Ovary (tissue), 7 donors: ENCODE measurements at regions not wholly inside any gene's neighbourhood (a gene's known extent, or its start where the extent isn't known, plus 50 kb on each side); places are given as distances from the start of the nearest gene placed in this dataset.

ENCODE experiments used
- DNase-seq, 5 donors: peaks; one replicate each; pipeline ENCODE4 v3.0.0-alpha.2; 2019 to 2020
- H3K27ac ChIP-seq, 2 donors: fragments of 200-600 bp; one replicate each; pipeline versions ENCODE4 v1.5.1 to v1.8.0; 2019 to 2022
- H3K27me3 ChIP-seq: fragments of 200-600 bp; one replicate; pipeline ENCODE4 v1.8.0; 2022
- H3K36me3 ChIP-seq: fragments of 200-600 bp; sonication (generic); one replicate; pipeline ENCODE4 v1.5.1; 2019
- H3K4me1 ChIP-seq: one replicate; pipeline ENCODE4 v1.8.1; 2013; ENCODE audit warnings: mild to moderate bottlenecking, moderate library complexity; ENCODE audit not compliant: insufficient read depth
- H3K4me3 ChIP-seq: fragments of 200-600 bp; sonication (generic); one replicate; pipeline ENCODE4 v1.5.1; 2017
- H3K9me3 ChIP-seq, 2 donors: fragments of 200-600 bp in 1 of 2; sonication (generic) in 1 of 2; one replicate each; pipeline versions ENCODE4 v1.5.1 to v1.8.1; 2013 to 2019; ENCODE audit warnings: mild to moderate bottlenecking in 1 of 2, moderate library complexity in 1 of 2
- CTCF ChIP-seq, 3 donors: fragments of 450-650 bp in 2 of 3; fragments of 200-600 bp in 1 of 3; IDR thresholded peaks; one replicate each; pipeline versions ENCODE4 v1.5.1 to v1.8.0; 2016 to 2022; ENCODE audit warnings: antibody characterized with exemption in 3 of 3, mild to moderate bottlenecking in 1 of 3
- EP300 ChIP-seq: sonication (generic); formaldehyde crosslinking; IDR thresholded peaks from one replicate; pipeline ENCODE4 v1.6.1; 2017; ENCODE audit warnings: antibody characterized with exemption
- POLR2A ChIP-seq: fragments of 450-650 bp; IDR thresholded peaks from one replicate; pipeline ENCODE4 v1.6.1; 2017; ENCODE audit warnings: antibody characterized with exemption, mild to moderate bottlenecking, moderate library complexity
- WGBS, 3 donors: extraction: QIAGEN DNeasy Blood & Tissue Kit in 1 of 3; methylation state at CpG; one replicate each; pipeline versions ENCODE4 v1.1.5 to v1.1.7; 2013 to 2017; 5-methylcytosine and 5-hydroxymethylcytosine counted together
- intact Hi-C, 4 donors: fragments of 100-400 bp; cut with DNase I; formaldehyde crosslinking; loops; one replicate each; pipeline versions ENCODE4 v1.11.0 to v1.15.1; 2022 to 2023
- donor health status: DM: no; HTN: no; CAD: no; lungs with moderate emphysema.
- donor health status: DM: no; HTN: no; CAD: no.
- donor health status: Bipolar disorder and iron deficiency.
- donor health status: DM: no; HTN: no; CAD: no.
- donor health status: DM: yes; HTN: yes; CAD: no.

DNA sequence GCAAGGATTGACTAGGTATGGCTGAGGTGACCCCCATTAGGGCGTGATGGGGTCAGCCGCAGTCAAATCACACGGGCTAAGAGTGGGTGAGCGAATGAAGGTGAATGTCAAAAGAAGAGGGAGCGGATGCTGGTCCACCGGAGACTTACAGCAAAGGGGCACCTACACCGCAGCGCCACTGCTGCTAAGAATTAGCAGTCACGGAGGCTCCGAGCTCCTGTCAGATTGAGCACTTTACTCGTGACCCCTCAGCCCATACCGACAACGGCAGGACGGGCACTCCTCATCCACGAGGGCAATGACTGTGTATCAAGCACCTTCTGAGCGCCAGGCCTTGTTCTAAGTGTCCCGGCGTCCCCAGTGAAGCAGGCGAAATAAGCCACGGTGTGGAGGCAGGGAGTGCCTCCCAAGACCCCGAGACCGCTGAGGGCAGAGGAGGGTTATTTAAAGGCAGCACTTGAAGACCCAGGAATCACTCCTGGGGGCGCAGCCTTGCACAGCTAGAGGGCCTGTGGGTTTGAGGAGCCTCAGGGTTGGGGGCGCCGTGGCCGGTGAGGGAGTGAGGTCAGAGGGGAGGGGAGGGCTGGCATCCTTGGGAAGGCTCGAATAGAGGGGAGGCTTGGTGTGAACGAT, 61.6 kb upstream of the GATA2 start:
- Histone ChIP-seq H3K4me1 (no peaks in the 10 kb centered on the region), H3K27ac (no peak overlapping the region), H3K27me3 (no peaks in the 10 kb centered on the region), H3K9me3 (no peaks in the 10 kb centered on the region), H3K36me3 (no peaks in the 10 kb centered on the region), H3K4me3 (no peak overlapping the region)
- 74 to 82% (median 80%) methylated on average over 28 of the region's 28 CpGs for WGBS, 3 donors
- intact Hi-C loops, result no loop called here
- DNase-seq, result no peak
- TF ChIP-seq POLR2A (no peak), EP300 (no peak), CTCF (IDR thresholded peaks at IDR 0.05) (no peak)

DNA sequence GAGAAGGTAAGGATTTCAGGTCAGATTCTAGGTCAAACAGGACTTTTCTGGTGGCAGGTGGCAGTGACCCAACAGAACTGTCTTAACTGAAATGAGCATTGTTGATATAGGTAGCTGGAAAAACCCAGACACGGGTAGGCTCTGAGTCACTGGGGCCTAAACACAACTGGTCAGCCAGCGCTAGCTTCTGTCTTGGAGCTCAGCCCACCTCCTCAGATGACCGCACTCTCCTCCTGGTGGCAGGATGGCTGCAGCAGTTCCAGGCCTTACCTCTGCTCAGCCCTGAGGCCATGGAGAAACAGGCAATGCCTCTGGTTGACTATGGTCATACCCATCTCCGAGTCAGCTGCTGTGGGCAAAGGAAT, 61.1 kb upstream of the GATA2 start:
- no peak for DNase-seq
- no peak overlapping the region for H3K27ac ChIP-seq
- no peaks in the 10 kb centered on the region for H3K9me3 ChIP-seq
- TF ChIP-seq CTCF (IDR thresholded peaks at IDR 0.05), result no peak
- no peak for TF ChIP-seq POLR2A
- no peak for TF ChIP-seq EP300
- 87 to 89% (median 87%) methylated on average over 4 of the region's 4 CpGs for WGBS, 3 donors
- H3K4me1 ChIP-seq, result peaks cover 2% of the 10 kb centered on the region
- intact Hi-C loops, result no loop called here
- H3K36me3 ChIP-seq, result no peaks in the 10 kb centered on the region
- H3K4me3 ChIP-seq, result no peak overlapping the region
- no peaks in the 10 kb centered on the region for H3K27me3 ChIP-seq

DNA sequence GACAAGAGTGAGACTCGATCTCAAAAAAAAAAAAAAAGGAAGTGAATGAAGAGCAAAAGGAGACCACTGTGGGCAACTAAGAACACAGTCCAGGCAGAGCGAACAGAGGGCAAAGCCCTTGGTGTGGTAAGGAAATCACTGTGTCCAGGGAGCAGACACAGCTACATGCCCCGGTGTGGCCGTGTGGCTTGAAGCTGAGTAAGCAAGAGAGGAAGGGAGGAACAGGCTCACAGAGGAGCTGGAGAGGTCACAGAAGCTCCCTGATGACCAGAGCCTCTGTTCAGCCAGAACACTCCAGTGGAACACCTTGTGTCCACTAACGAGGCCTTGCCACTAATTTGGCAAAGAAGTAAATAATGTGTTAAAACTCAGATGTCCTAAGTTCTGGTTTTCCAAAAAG, 60.6 kb upstream of the GATA2 start:
- DNase-seq, result no peak
- Histone ChIP-seq H3K4me1 (peaks cover 5% of the 10 kb centered on the region), H3K27ac (no peak overlapping the region), H3K36me3 (no peaks in the 10 kb centered on the region), H3K9me3 (no peaks in the 10 kb centered on the region), H3K4me3 (no peak overlapping the region), H3K27me3 (no peaks in the 10 kb centered on the region)
- 82 to 89% (median 86%) methylated on average over 5 of the region's 5 CpGs for WGBS, 3 donors
- TF ChIP-seq POLR2A (no peak), EP300 (no peak), CTCF (IDR thresholded peaks at IDR 0.05) (no peak)
- intact Hi-C loops, result no loop called here

- Histone ChIP-seq H3K36me3 (no peaks in the 10 kb centered on the region), H3K4me3 (no peak overlapping the region), H3K9me3 (no peaks in the 10 kb centered on the region), H3K4me1 (peaks cover 5% of the 10 kb centered on the region), H3K27ac (no peak overlapping the region), H3K27me3 (no peaks in the 10 kb centered on the region)
- TF ChIP-seq CTCF (IDR thresholded peaks at IDR 0.05) (no peak), POLR2A (no peak), EP300 (no peak)
- intact Hi-C loops, result no loop called here
- 43 to 53% (median 51%) methylated on average over 4 of the region's 4 CpGs for WGBS, 3 donors
- DNase-seq, result no peak
Observed at GRCh38 chr3:128551867-128552266, 58.9 kb upstream of the GATA2 start.
